ENCODE measurements at regions not wholly inside any gene's neighbourhood (a gene's known extent, or its start where the extent isn't known, plus 50 kb on each side); places are given as distances from the start of the nearest gene placed in this dataset.

GRCh38 chrX:51192104-51192503, 140.5 kb upstream of the NUDT10 start:
- Histone ChIP-seq H3K4me3 (ENCODE audit: insufficient read depth, low read length, poor library complexity, severe bottlenecking) (no peak overlapping the region), H3K4me2 (ENCODE audit: low read depth, low read length, poor library complexity, severe bottlenecking) (no peak overlapping the region), H3K9me3 (ENCODE audit: insufficient read depth, low read length) (no peaks in the 10 kb centered on the region), H3K27me3 (ENCODE audit: low read length) (no peaks in the 10 kb centered on the region), H3K79me2 (ENCODE audit: insufficient read depth, low read length) (no peaks in the 10 kb centered on the region), H3F3A (ENCODE audit: insufficient read depth) (no peaks in the 10 kb centered on the region), H3K27ac (ENCODE audit: low read depth, low read length) (no peak overlapping the region), H4K20me1 (ENCODE audit: low read depth, low read length) (no peaks in the 10 kb centered on the region), H3K36me3 (ENCODE audit: low read length) (no peaks in the 10 kb centered on the region), H3K9me2 (replicated peaks; ENCODE audit: insufficient read depth, low read length) (no peaks in the 10 kb centered on the region), H2AFZ (ENCODE audit: low read depth, low read length, severe bottlenecking) (no peak overlapping the region), H3K9ac (ENCODE audit: low read length) (no peak overlapping the region)
- no peak for TF ChIP-seq EZH2phosphoT487 (conservative IDR thresholded peaks at IDR 0.05; ENCODE audit: low read length)
- TF ChIP-seq, protein P1, sequence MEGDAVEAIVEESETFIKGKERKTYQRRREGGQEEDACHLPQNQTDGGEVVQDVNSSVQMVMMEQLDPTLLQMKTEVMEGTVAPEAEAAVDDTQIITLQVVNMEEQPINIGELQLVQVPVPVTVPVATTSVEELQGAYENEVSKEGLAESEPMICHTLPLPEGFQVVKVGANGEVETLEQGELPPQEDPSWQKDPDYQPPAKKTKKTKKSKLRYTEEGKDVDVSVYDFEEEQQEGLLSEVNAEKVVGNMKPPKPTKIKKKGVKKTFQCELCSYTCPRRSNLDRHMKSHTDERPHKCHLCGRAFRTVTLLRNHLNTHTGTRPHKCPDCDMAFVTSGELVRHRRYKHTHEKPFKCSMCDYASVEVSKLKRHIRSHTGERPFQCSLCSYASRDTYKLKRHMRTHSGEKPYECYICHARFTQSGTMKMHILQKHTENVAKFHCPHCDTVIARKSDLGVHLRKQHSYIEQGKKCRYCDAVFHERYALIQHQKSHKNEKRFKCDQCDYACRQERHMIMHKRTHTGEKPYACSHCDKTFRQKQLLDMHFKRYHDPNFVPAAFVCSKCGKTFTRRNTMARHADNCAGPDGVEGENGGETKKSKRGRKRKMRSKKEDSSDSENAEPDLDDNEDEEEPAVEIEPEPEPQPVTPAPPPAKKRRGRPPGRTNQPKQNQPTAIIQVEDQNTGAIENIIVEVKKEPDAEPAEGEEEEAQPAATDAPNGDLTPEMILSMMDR (IDR thresholded peaks at IDR 0.05; ENCODE audit: insufficient read depth, low read length, poor library complexity, severe bottlenecking): no peak

DNA sequence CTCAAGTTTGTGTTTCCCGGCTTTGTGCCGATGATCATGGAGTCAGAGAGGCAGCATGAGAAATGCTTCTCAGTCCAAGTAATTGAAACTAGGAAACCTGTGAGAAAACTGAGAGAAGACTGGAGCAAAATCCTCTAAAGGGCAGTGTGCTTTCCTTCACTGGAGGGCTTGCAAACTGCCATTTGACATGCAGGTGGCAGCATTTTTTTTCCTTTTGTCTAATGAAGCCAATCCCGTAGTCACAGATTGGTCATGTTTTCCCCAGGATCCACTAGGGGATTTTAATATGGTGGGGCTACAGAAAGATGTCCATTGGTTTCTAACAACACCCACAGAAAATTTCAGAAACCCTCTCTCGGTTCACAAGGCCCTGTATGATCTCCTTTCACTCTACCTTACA, 117.4 kb upstream of the NUDT10 start:
- no peaks in the 10 kb centered on the region for H3K9me2 ChIP-seq (replicated peaks; ENCODE audit: insufficient read depth, low read length)
- no peak overlapping the region for H2AFZ ChIP-seq (ENCODE audit: low read depth, low read length, severe bottlenecking)
- H3K27me3 ChIP-seq (ENCODE audit: low read length): no peaks in the 10 kb centered on the region
- no peak overlapping the region for H3K4me2 ChIP-seq (ENCODE audit: low read depth, low read length, poor library complexity, severe bottlenecking)
- H4K20me1 ChIP-seq (ENCODE audit: low read depth, low read length): no peaks in the 10 kb centered on the region
- H3K79me2 ChIP-seq (ENCODE audit: insufficient read depth, low read length): no peaks in the 10 kb centered on the region
- H3K9ac ChIP-seq (ENCODE audit: low read length): no peak overlapping the region
- no peak overlapping the region for H3K4me3 ChIP-seq (ENCODE audit: insufficient read depth, low read length, poor library complexity, severe bottlenecking)
- TF ChIP-seq EZH2phosphoT487 (conservative IDR thresholded peaks at IDR 0.05; ENCODE audit: low read length): no peak
- TF ChIP-seq, protein P1 (IDR thresholded peaks at IDR 0.05; ENCODE audit: insufficient read depth, low read length, poor library complexity, severe bottlenecking): no peak
- no peaks in the 10 kb centered on the region for H3K36me3 ChIP-seq (ENCODE audit: low read length)
- no peaks in the 10 kb centered on the region for H3F3A ChIP-seq (ENCODE audit: insufficient read depth)
- H3K27ac ChIP-seq (ENCODE audit: low read depth, low read length): no peak overlapping the region
- no peaks in the 10 kb centered on the region for H3K9me3 ChIP-seq (ENCODE audit: insufficient read depth, low read length)

GRCh38 chrX:51215856-51216255, 116.8 kb upstream of the NUDT10 start:
- Histone ChIP-seq H3F3A (ENCODE audit: insufficient read depth) (no peaks in the 10 kb centered on the region), H3K9me3 (ENCODE audit: insufficient read depth, low read length) (no peaks in the 10 kb centered on the region), H3K27me3 (ENCODE audit: low read length) (no peaks in the 10 kb centered on the region), H3K79me2 (ENCODE audit: insufficient read depth, low read length) (no peaks in the 10 kb centered on the region), H3K4me3 (ENCODE audit: insufficient read depth, low read length, poor library complexity, severe bottlenecking) (no peak overlapping the region), H3K36me3 (ENCODE audit: low read length) (no peaks in the 10 kb centered on the region), H2AFZ (ENCODE audit: low read depth, low read length, severe bottlenecking) (no peak overlapping the region), H3K27ac (ENCODE audit: low read depth, low read length) (no peak overlapping the region), H3K9me2 (replicated peaks; ENCODE audit: insufficient read depth, low read length) (no peaks in the 10 kb centered on the region), H4K20me1 (ENCODE audit: low read depth, low read length) (no peaks in the 10 kb centered on the region), H3K4me2 (ENCODE audit: low read depth, low read length, poor library complexity, severe bottlenecking) (no peak overlapping the region), H3K9ac (ENCODE audit: low read length) (no peak overlapping the region)
- TF ChIP-seq, protein P1 (IDR thresholded peaks at IDR 0.05; ENCODE audit: insufficient read depth, low read length, poor library complexity, severe bottlenecking): no peak
- no peak for TF ChIP-seq EZH2phosphoT487 (conservative IDR thresholded peaks at IDR 0.05; ENCODE audit: low read length)

Data from SU-DHL-6 (cell line).